IMR-90 (cell line): ENCODE measurements at regions not wholly inside any gene's neighbourhood (a gene's known extent, or its start where the extent isn't known, plus 50 kb on each side); places are given as distances from the start of the nearest gene placed in this dataset.

Experiments used
- ATAC-seq: fragments of 200-7000 bp; cut with Tn5 transposase; 2 replicates; pipeline ENCODE4 v1.9.1; 2020; ENCODE audit warnings: low read depth, mild to moderate bottlenecking, moderate library complexity
- BruUV-seq: library from RNA; stranded (reverse); fragments of 400-500 nt; replicated peaks from 2 replicates; lab custom pipeline; 2021; lab: Mats Ljungman, UMichigan
- CTCF ChIA-PET: fragments of 300-600 bp; formaldehyde crosslinking; extraction: SDS; loops from one replicate; lab custom pipeline; 2021; ENCODE audit warnings: antibody characterized with exemption; lab: Yijun Ruan, JAX
- POLR2A ChIA-PET: fragments of 300-600 bp; sonication (Branson Sonifier 250); formaldehyde crosslinking; loops from one replicate; lab custom pipeline; 2022; ENCODE audit warnings: antibody characterized with exemption; ENCODE audit not compliant: unreplicated experiment; lab: Charles Lee
- DNase-seq: peaks from one replicate; pipeline ENCODE4 v3.0.0; 2013
- H2AFZ ChIP-seq: replicated peaks from 2 replicates; pipeline ENCODE3; 2013; ENCODE audit warnings: low read length, mild to moderate bottlenecking; ENCODE audit not compliant: poor library complexity
- H2AK5ac ChIP-seq: 2 replicates; pipeline ENCODE4 v1.6.1; 2013; ENCODE audit warnings: low read depth, low read length, inconsistent platforms
- H2AK9ac ChIP-seq: replicated peaks from 2 replicates; pipeline ENCODE3; 2013; ENCODE audit warnings: mild to moderate bottlenecking, low read depth, low read length, moderate library complexity; ENCODE audit not compliant: poor library complexity
- H2BK120ac ChIP-seq: 2 replicates; pipeline ENCODE4 v1.6.1; 2013; ENCODE audit warnings: low read depth, low read length, inconsistent platforms
- H2BK15ac ChIP-seq: 3 replicates; pipeline ENCODE4 v1.6.1; 2013; ENCODE audit warnings: low read depth, low read length, inconsistent platforms
- H2BK20ac ChIP-seq: 2 replicates; pipeline ENCODE4 v1.6.1; 2013; ENCODE audit warnings: low read depth, mild to moderate bottlenecking, inconsistent platforms, low read length, moderate library complexity
- H2BK5ac ChIP-seq: 2 replicates; pipeline ENCODE4 v1.6.1; 2013; ENCODE audit warnings: mild to moderate bottlenecking, low read depth, low read length, inconsistent platforms; ENCODE audit not compliant: poor library complexity, severe bottlenecking
- H3K14ac ChIP-seq: replicated peaks from 2 replicates; pipeline ENCODE4 v1.6.1; 2013; ENCODE audit warnings: low read depth, low read length, inconsistent platforms
- H3K18ac ChIP-seq: 2 replicates; pipeline ENCODE4 v1.6.1; 2013; ENCODE audit warnings: low read depth, low read length, control low read depth
- H3K23ac ChIP-seq: 2 replicates; pipeline ENCODE4 v1.6.1; 2013; ENCODE audit warnings: low read depth, low read length, inconsistent platforms
- H3K27ac ChIP-seq: 2 replicates; pipeline ENCODE4 v1.5.1; 2013; ENCODE audit warnings: mild to moderate bottlenecking, control low read depth, low read length; ENCODE audit not compliant: insufficient read depth
- H3K27me3 ChIP-seq: 2 replicates; pipeline ENCODE4 v1.6.1; 2013; ENCODE audit warnings: low read length; ENCODE audit not compliant: control insufficient read depth, insufficient read depth
- H3K36me3 ChIP-seq: 2 replicates; pipeline ENCODE4 v1.6.1; 2013; ENCODE audit warnings: low read length, mixed read lengths; ENCODE audit not compliant: control insufficient read depth, insufficient read depth
- H3K4ac ChIP-seq: 2 replicates; pipeline ENCODE4 v1.6.1; 2013; ENCODE audit warnings: low read depth, low read length, inconsistent platforms
- H3K4me1 ChIP-seq: 2 replicates; pipeline ENCODE4 v1.6.1; 2013; ENCODE audit warnings: low read length, mixed read lengths; ENCODE audit not compliant: control insufficient read depth, insufficient read depth
- H3K4me2 ChIP-seq: 2 replicates; pipeline ENCODE4 v1.6.1; 2013; ENCODE audit warnings: low read depth, mild to moderate bottlenecking, control low read depth, low read length, moderate library complexity
- H3K4me3 ChIP-seq: 2 replicates; pipeline ENCODE4 v1.5.1; 2013; ENCODE audit warnings: low read depth, mild to moderate bottlenecking, control low read depth, low read length, moderate library complexity; ENCODE audit not compliant: insufficient read depth
- H3K56ac ChIP-seq: 2 replicates; pipeline ENCODE4 v1.6.1; 2013; ENCODE audit warnings: low read length, inconsistent platforms; ENCODE audit not compliant: insufficient read depth; ENCODE audit errors: extremely low read depth
- H3K79me1 ChIP-seq, 2 experiments: 2 replicates each; pipeline ENCODE4 v1.6.1; 2013; ENCODE audit warnings: low read length in 2 of 2, inconsistent platforms in 1 of 2, low read depth in 1 of 2
- H3K9ac ChIP-seq: 2 replicates; pipeline ENCODE4 v1.6.1; 2013; ENCODE audit warnings: low read depth, low read length, control low read depth
- H3K9me1 ChIP-seq: 2 replicates; pipeline ENCODE4 v1.6.1; 2013; ENCODE audit warnings: low read length, inconsistent platforms; ENCODE audit not compliant: insufficient read depth
- H3K9me3 ChIP-seq: 2 replicates; pipeline ENCODE4 v1.6.1; 2013; ENCODE audit warnings: low read length; ENCODE audit not compliant: control insufficient read depth, insufficient read depth
- H4K20me1 ChIP-seq: 2 replicates; pipeline ENCODE4 v1.6.1; 2013; ENCODE audit warnings: low read length, inconsistent platforms; ENCODE audit not compliant: insufficient read depth
- H4K5ac ChIP-seq: 2 replicates; pipeline ENCODE4 v1.6.1; 2013; ENCODE audit warnings: mild to moderate bottlenecking, low read depth, low read length, control low read depth
- H4K8ac ChIP-seq, 2 experiments: 2 replicates each; pipeline ENCODE4 v1.6.1; 2013; ENCODE audit warnings: low read depth in 2 of 2, low read length in 2 of 2, control low read depth in 1 of 2, inconsistent platforms in 1 of 2
- H4K91ac ChIP-seq: 2 replicates; pipeline ENCODE4 v1.6.1; 2013; ENCODE audit warnings: low read depth, low read length, inconsistent platforms; ENCODE audit not compliant: insufficient read depth
- CEBPB ChIP-seq: IDR thresholded peaks from 2 replicates; pipeline ENCODE4 v1.6.1; 2012; ENCODE audit warnings: low read depth, low read length, improper control_type of control experiment
- CTCF ChIP-seq: conservative IDR thresholded peaks from 2 replicates; pipeline ENCODE4 v1.5.1; 2012; ENCODE audit warnings: mild to moderate bottlenecking, low read depth, low read length, improper control_type of control experiment
- ELK1 ChIP-seq: fragments of 150-350 bp; IDR thresholded peaks from 2 replicates; pipeline ENCODE4 v1.6.1; 2016; ENCODE audit warnings: low read depth, mild to moderate bottlenecking, low read length, moderate library complexity, borderline replicate concordance
- FOS ChIP-seq: fragments of 150-350 bp; IDR thresholded peaks from 2 replicates; pipeline ENCODE4 v1.6.1; 2016; ENCODE audit warnings: low read depth, low read length
- MAFK ChIP-seq: IDR thresholded peaks from 2 replicates; pipeline ENCODE4 v1.6.1; 2012; ENCODE audit warnings: low read depth, low read length, improper control_type of control experiment
- MAZ ChIP-seq: IDR thresholded peaks from 2 replicates; pipeline ENCODE4 v1.6.1; 2012; ENCODE audit warnings: low read depth, mild to moderate bottlenecking, low read length, improper control_type of control experiment, moderate library complexity, borderline replicate concordance
- MXI1 ChIP-seq: IDR thresholded peaks from 2 replicates; pipeline ENCODE4 v1.6.1; 2012; ENCODE audit warnings: low read depth, mild to moderate bottlenecking, low read length, moderate library complexity, borderline replicate concordance
- NFE2L2 ChIP-seq: fragments of 150-350 bp; IDR thresholded peaks from 2 replicates; pipeline ENCODE4 v1.6.1; 2016; ENCODE audit warnings: low read depth, mild to moderate bottlenecking, low read length
- POLR2A ChIP-seq: IDR thresholded peaks from 2 replicates; pipeline ENCODE4 v1.6.1; 2012; ENCODE audit warnings: mild to moderate bottlenecking, low read depth, low read length
- RAD21 ChIP-seq: IDR thresholded peaks from 2 replicates; pipeline ENCODE4 v1.6.1; 2012; ENCODE audit warnings: low read length, improper control_type of control experiment
- RCOR1 ChIP-seq: IDR thresholded peaks from 2 replicates; pipeline ENCODE4 v1.6.1; 2012; ENCODE audit warnings: mild to moderate bottlenecking, low read length, improper control_type of control experiment; ENCODE audit not compliant: insufficient replicate concordance
- SMC3 ChIP-seq: fragments of 150-350 bp; IDR thresholded peaks from 2 replicates; pipeline ENCODE4 v1.6.1; 2016; ENCODE audit warnings: low read depth, mild to moderate bottlenecking, antibody characterized with exemption, low read length, moderate library complexity
- USF2 ChIP-seq: fragments of 150-350 bp; IDR thresholded peaks from 2 replicates; pipeline ENCODE4 v1.6.1; 2017; ENCODE audit warnings: mild to moderate bottlenecking, antibody characterized with exemption, low read length, low read depth
- WGBS, 2 experiments: methylation state at CpG; one replicate each; pipeline versions ENCODE4 v1.1.5 to v1.1.7; 2013; ENCODE audit warnings: missing lambda C conversion rate in 2 of 2; ENCODE audit not compliant: insufficient read length in 1 of 2; ENCODE audit errors: extremely low coverage in 2 of 2; 5-methylcytosine and 5-hydroxymethylcytosine counted together
- dilution Hi-C: fragments of 300-500 bp; cut with HindIII; formaldehyde crosslinking; loops from one replicate; pipeline ENCODE4 v1.14.3; 2018; ENCODE audit warnings: low sequenced_read_pairs; ENCODE audit not compliant: unreplicated experiment
- in situ Hi-C: fragments of 300-500 bp; cut with MboI; formaldehyde crosslinking; loops from 3 replicates; pipeline ENCODE4 v1.14.3; 2019; ENCODE audit warnings: low sequenced_read_pairs, inconsistent platforms, mixed read lengths
- intact Hi-C: fragments of 100-400 bp; cut with micrococcal nuclease; formaldehyde crosslinking; loops from 2 replicates; pipeline ENCODE4 v1.10.0; 2022

- Histone ChIP-seq H3K23ac (no peak overlapping the region), H3K79me1 (no peaks in the 10 kb centered on the region), H3K4me3 (no peak overlapping the region), H2BK120ac (no peak overlapping the region), H2BK20ac (no peak overlapping the region), H3K4ac (no peak overlapping the region), H3K27ac (no peak overlapping the region), H2AK9ac (no peak overlapping the region), H3K9me1 (no peaks in the 10 kb centered on the region), H3K36me3 (no peaks in the 10 kb centered on the region), H3K4me1 (no peaks in the 10 kb centered on the region), H4K91ac (no peak overlapping the region), H4K20me1 (no peaks in the 10 kb centered on the region), H3K14ac (no peak overlapping the region), H2AFZ (no peak overlapping the region), H2BK15ac (no peak overlapping the region), H2AK5ac (no peak overlapping the region), H4K5ac (no peak overlapping the region), H3K27me3 (no peaks in the 10 kb centered on the region; the same call in 1 of the 2 replicates), H2BK5ac (no peak overlapping the region), H3K18ac (no peak overlapping the region), H3K9me3 (no peaks in the 10 kb centered on the region), H3K56ac (no peak overlapping the region), H3K9ac (no peak overlapping the region), H4K8ac (no peak overlapping the region), H3K4me2 (no peak overlapping the region)
- BruUV-seq, result no TSS peak
- no peak for ATAC-seq
- in situ Hi-C loops, result no loop called here
- ChIA-PET CTCF (no interaction called here), POLR2A (no interaction called here)
- no CpG with 5 or more reads among the region's 2 CpGs for WGBS, 2 experiments
- no peak for DNase-seq
- intact Hi-C loops, result no loop called here
- dilution Hi-C loops, result no loop called here
- TF ChIP-seq FOS (no peak), MXI1 (no peak), ELK1 (no peak), CTCF (no peak), RAD21 (no peak), MAFK (no peak), POLR2A (no peak), RCOR1 (no peak), MAZ (no peak), CEBPB (no peak), USF2 (no peak), NFE2L2 (no peak), SMC3 (no peak)
Observed at GRCh38 chr4:148680884-148681283, 238.7 kb upstream of the NR3C2 start.
